DOHH2 (cell line): ENCODE measurements at regions not wholly inside any gene's neighbourhood (a gene's known extent, or its start where the extent isn't known, plus 50 kb on each side); places are given as distances from the start of the nearest gene placed in this dataset.

Experiments
- H3F3A ChIP-seq: fragments of 200-600 bp; sonication (generic), shearing (Covaris generic); 2 replicates; pipeline ENCODE4 v1.6.0; 2016; ENCODE audit warnings: antibody characterized with exemption, mild to moderate bottlenecking; ENCODE audit not compliant: control insufficient read depth, insufficient read depth
- H3K27ac ChIP-seq: fragments of 200-600 bp; sonication (generic); 2 replicates; pipeline ENCODE4 v1.5.1; 2014; ENCODE audit warnings: low read depth, mild to moderate bottlenecking, low read length, moderate library complexity
- H3K27me3 ChIP-seq: fragments of 200-600 bp; sonication (generic); 2 replicates; pipeline ENCODE4 v1.6.1; 2014; ENCODE audit warnings: mild to moderate bottlenecking, low read length, mixed read lengths; ENCODE audit not compliant: control insufficient read depth
- H3K36me3 ChIP-seq: fragments of 200-600 bp; sonication (generic); 2 replicates; pipeline ENCODE4 v1.6.1; 2014; ENCODE audit warnings: mild to moderate bottlenecking, low read length, moderate library complexity, mixed read lengths; ENCODE audit not compliant: control insufficient read depth
- H3K4me1 ChIP-seq: fragments of 200-600 bp; sonication (generic); 2 replicates; pipeline ENCODE4 v1.6.1; 2014; ENCODE audit warnings: mild to moderate bottlenecking, low read length, mixed read lengths; ENCODE audit not compliant: control insufficient read depth
- H3K4me2 ChIP-seq: fragments of 200-600 bp; sonication (generic); 2 replicates; pipeline ENCODE4 v1.6.0; 2014; ENCODE audit warnings: mild to moderate bottlenecking, low read length, moderate library complexity
- H3K4me3 ChIP-seq: fragments of 200-600 bp; sonication (generic); 2 replicates; pipeline ENCODE4 v1.5.1; 2014; ENCODE audit warnings: mild to moderate bottlenecking, low read length, mixed read lengths
- H3K79me2 ChIP-seq: fragments of 200-600 bp; sonication (generic); 2 replicates; pipeline ENCODE4 v1.6.1; 2014; ENCODE audit warnings: mild to moderate bottlenecking, low read length, mixed read lengths; ENCODE audit not compliant: control insufficient read depth
- H3K9me2 ChIP-seq: fragments of 200-600 bp; sonication (generic); replicated peaks from 2 replicates; pipeline ENCODE4 v1.6.1; 2014; ENCODE audit warnings: mild to moderate bottlenecking, low read length, mixed read lengths; ENCODE audit not compliant: control insufficient read depth
- H3K9me3 ChIP-seq: fragments of 200-600 bp; sonication (generic); 2 replicates; pipeline ENCODE4 v1.6.1; 2014; ENCODE audit warnings: antibody characterized with exemption, low read length, mixed read lengths; ENCODE audit not compliant: control insufficient read depth, insufficient read depth
- H4K20me1 ChIP-seq: fragments of 200-600 bp; sonication (generic); 2 replicates; pipeline ENCODE4 v1.6.0; 2014; ENCODE audit warnings: low read depth, mild to moderate bottlenecking, antibody characterized with exemption, low read length, moderate library complexity; ENCODE audit not compliant: control insufficient read depth, insufficient read depth
- EZH2phosphoT487 ChIP-seq: fragments of 200-600 bp; sonication (generic); IDR thresholded peaks from 2 replicates; pipeline ENCODE4 v1.6.1; 2017; ENCODE audit warnings: borderline replicate concordance, mild to moderate bottlenecking, antibody characterized with exemption, low read length, moderate library complexity, mixed read lengths
- TF ChIP-seq, protein P1 (sequence below): fragments of 200-600 bp; sonication (generic); IDR thresholded peaks from one replicate; pipeline ENCODE4 v1.5.1; 2014; ENCODE audit warnings: antibody characterized with exemption, mild to moderate bottlenecking, low read depth, low read length; ENCODE audit not compliant: poor library complexity, severe bottlenecking

DNA sequence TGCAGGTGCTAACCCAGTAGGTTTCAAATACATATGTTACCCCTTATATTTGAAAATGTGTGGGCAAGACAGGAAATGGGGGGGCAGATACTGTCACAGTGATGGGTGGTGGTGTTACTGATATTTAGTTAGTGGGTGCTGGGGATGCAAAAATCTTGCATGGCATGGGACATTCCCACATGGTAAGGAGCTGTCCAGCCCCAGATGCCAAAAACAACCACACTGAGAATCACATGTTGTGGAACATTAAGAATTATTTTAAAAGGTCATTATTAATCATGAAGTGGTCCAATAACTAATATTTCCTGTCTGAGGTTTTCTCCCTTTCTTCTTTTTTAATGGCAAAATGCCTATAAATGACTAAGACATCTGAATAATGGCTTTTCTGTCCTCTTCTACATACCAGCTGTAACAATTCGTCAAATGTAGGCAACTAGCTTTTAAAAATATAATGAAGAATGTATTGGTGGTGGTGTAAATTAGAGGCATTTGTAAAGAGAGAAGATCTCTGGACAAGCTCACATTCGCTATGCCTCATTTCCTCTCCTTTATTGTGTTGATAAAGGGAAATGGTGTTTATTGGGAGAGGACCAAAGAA, 57.3 kb upstream of the SLC35B3 start:
- Histone ChIP-seq H3K36me3 (no peaks in the 10 kb centered on the region), H3K9me3 (no peaks in the 10 kb centered on the region), H3K4me3 (no peak overlapping the region), H3K27me3 (no peaks in the 10 kb centered on the region), H3K4me2 (no peak overlapping the region), H4K20me1 (no peaks in the 10 kb centered on the region), H3F3A (no peaks in the 10 kb centered on the region), H3K9me2 (no peaks in the 10 kb centered on the region), H3K4me1 (no peaks in the 10 kb centered on the region), H3K79me2 (no peaks in the 10 kb centered on the region), H3K27ac (no peak overlapping the region)
- TF ChIP-seq EZH2phosphoT487: no peak
- TF ChIP-seq, protein P1, sequence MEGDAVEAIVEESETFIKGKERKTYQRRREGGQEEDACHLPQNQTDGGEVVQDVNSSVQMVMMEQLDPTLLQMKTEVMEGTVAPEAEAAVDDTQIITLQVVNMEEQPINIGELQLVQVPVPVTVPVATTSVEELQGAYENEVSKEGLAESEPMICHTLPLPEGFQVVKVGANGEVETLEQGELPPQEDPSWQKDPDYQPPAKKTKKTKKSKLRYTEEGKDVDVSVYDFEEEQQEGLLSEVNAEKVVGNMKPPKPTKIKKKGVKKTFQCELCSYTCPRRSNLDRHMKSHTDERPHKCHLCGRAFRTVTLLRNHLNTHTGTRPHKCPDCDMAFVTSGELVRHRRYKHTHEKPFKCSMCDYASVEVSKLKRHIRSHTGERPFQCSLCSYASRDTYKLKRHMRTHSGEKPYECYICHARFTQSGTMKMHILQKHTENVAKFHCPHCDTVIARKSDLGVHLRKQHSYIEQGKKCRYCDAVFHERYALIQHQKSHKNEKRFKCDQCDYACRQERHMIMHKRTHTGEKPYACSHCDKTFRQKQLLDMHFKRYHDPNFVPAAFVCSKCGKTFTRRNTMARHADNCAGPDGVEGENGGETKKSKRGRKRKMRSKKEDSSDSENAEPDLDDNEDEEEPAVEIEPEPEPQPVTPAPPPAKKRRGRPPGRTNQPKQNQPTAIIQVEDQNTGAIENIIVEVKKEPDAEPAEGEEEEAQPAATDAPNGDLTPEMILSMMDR: no peak
